OCI-LY1 (cell line): ENCODE measurements at regions not wholly inside any gene's neighbourhood (a gene's known extent, or its start where the extent isn't known, plus 50 kb on each side); places are given as distances from the start of the nearest gene placed in this dataset.

Experiments
- EZH2 ChIP-seq: fragments of 200-600 bp; sonication (generic), shearing (Covaris generic); IDR thresholded peaks from 2 replicates; pipeline ENCODE4 v1.8.0; 2017; ENCODE audit warnings: borderline replicate concordance, mixed run types, mild to moderate bottlenecking, antibody characterized with exemption, low read length, moderate library complexity, mixed read lengths
- TF ChIP-seq, protein P1 (sequence below): fragments of 200-600 bp; sonication (generic), shearing (Covaris generic); IDR thresholded peaks from 2 replicates; pipeline ENCODE4 v1.5.1; 2017; ENCODE audit warnings: mild to moderate bottlenecking, antibody characterized with exemption, low read length, moderate library complexity, mixed read lengths

DNA sequence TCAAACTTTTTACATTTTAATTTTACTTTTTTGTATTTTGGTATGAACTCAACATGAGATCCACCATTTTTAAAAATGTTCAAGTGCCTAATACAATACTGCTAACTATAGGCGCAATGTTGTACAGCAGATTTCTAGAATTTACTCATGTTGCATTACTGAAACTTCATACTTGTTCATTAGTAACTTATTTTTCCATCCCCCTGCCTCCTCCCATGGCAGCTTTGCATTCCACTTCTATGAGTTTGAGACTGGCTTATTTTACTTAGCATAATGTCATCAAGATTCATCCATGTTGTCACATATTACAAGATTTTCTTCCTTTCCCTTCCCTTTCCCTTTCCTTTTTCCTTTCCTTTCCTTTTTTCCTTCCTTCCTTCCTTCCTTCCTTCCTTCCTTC is 825.9 kb downstream of the SLC16A7 start:
- TF ChIP-seq, protein P1, sequence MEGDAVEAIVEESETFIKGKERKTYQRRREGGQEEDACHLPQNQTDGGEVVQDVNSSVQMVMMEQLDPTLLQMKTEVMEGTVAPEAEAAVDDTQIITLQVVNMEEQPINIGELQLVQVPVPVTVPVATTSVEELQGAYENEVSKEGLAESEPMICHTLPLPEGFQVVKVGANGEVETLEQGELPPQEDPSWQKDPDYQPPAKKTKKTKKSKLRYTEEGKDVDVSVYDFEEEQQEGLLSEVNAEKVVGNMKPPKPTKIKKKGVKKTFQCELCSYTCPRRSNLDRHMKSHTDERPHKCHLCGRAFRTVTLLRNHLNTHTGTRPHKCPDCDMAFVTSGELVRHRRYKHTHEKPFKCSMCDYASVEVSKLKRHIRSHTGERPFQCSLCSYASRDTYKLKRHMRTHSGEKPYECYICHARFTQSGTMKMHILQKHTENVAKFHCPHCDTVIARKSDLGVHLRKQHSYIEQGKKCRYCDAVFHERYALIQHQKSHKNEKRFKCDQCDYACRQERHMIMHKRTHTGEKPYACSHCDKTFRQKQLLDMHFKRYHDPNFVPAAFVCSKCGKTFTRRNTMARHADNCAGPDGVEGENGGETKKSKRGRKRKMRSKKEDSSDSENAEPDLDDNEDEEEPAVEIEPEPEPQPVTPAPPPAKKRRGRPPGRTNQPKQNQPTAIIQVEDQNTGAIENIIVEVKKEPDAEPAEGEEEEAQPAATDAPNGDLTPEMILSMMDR: no peak
- TF ChIP-seq EZH2: no peak
